GM23248 (cell line): ENCODE measurements at regions not wholly inside any gene's neighbourhood (a gene's known extent, or its start where the extent isn't known, plus 50 kb on each side); places are given as distances from the start of the nearest gene placed in this dataset.

ENCODE experiments used
- DNase-seq: peaks from one replicate; pipeline ENCODE4 v3.0.0-alpha.2; 2015
- H2AFZ ChIP-seq: fragments of 200-600 bp; sonication (generic); 2 replicates; pipeline ENCODE4 v1.6.1; 2016; ENCODE audit warnings: antibody characterized with exemption
- H3F3A ChIP-seq: fragments of 200-600 bp; sonication (generic); 2 replicates; pipeline ENCODE4 v1.6.1; 2016; ENCODE audit warnings: mild to moderate bottlenecking, antibody characterized with exemption, mixed run types; ENCODE audit not compliant: insufficient read depth
- H3K27ac ChIP-seq: fragments of 200-600 bp; sonication (generic); 2 replicates; pipeline ENCODE4 v1.5.1; 2016; ENCODE audit warnings: mild to moderate bottlenecking
- H3K27me3 ChIP-seq: fragments of 200-600 bp; sonication (generic); replicated peaks from 2 replicates; pipeline ENCODE4 v1.6.1; 2016; ENCODE audit warnings: mild to moderate bottlenecking; ENCODE audit not compliant: insufficient read depth
- H3K36me3 ChIP-seq: fragments of 200-600 bp; sonication (generic); 2 replicates; pipeline ENCODE4 v1.6.1; 2016; ENCODE audit warnings: low read depth, mild to moderate bottlenecking
- H3K4me1 ChIP-seq: fragments of 200-600 bp; sonication (generic); 2 replicates; pipeline ENCODE4 v1.6.1; 2016; ENCODE audit warnings: mild to moderate bottlenecking; ENCODE audit not compliant: insufficient read depth
- H3K4me2 ChIP-seq: fragments of 200-600 bp; sonication (generic); one replicate; pipeline ENCODE4 v1.6.1; 2016; ENCODE audit warnings: mild to moderate bottlenecking; ENCODE audit not compliant: unreplicated experiment
- H3K4me3 ChIP-seq: fragments of 200-600 bp; sonication (generic); 2 replicates; pipeline ENCODE4 v1.5.1; 2016; ENCODE audit warnings: mild to moderate bottlenecking
- H3K79me2 ChIP-seq: fragments of 200-600 bp; sonication (generic); 2 replicates; pipeline ENCODE4 v1.6.1; 2016; ENCODE audit warnings: mild to moderate bottlenecking; ENCODE audit not compliant: insufficient read depth
- H3K9ac ChIP-seq: fragments of 200-600 bp; sonication (generic); 2 replicates; pipeline ENCODE4 v1.6.1; 2016; ENCODE audit warnings: mild to moderate bottlenecking
- H3K9me2 ChIP-seq: fragments of 200-600 bp; sonication (generic); 2 replicates; pipeline ENCODE4 v1.6.1; 2016; ENCODE audit warnings: mixed run types, mild to moderate bottlenecking, moderate library complexity; ENCODE audit not compliant: insufficient read depth
- H3K9me3 ChIP-seq: fragments of 200-600 bp; sonication (generic); one replicate; pipeline ENCODE4 v1.6.1; 2017; ENCODE audit warnings: low read depth
- H4K20me1 ChIP-seq: fragments of 200-600 bp; sonication (generic); 2 replicates; pipeline ENCODE4 v1.6.0; 2016; ENCODE audit not compliant: insufficient read depth
- EZH2 ChIP-seq: fragments of 200-600 bp; sonication (generic); IDR thresholded peaks from 2 replicates; pipeline ENCODE4 v1.6.1; 2018; ENCODE audit warnings: antibody characterized with exemption, mild to moderate bottlenecking; ENCODE audit not compliant: insufficient read depth, poor library complexity, severe bottlenecking
- EZH2phosphoT487 ChIP-seq: fragments of 200-600 bp; sonication (generic); IDR thresholded peaks from 2 replicates; pipeline ENCODE4 v1.6.1; 2018; ENCODE audit warnings: antibody characterized with exemption, moderate library complexity, mild to moderate bottlenecking, low read depth; ENCODE audit not compliant: insufficient read depth
- WGBS, 2 experiments: methylation state at CpG; one replicate each; pipeline ENCODE4 v1.1.6; 2015 to 2017; ENCODE audit warnings: low lambda C conversion rate in 2 of 2, low coverage in 1 of 2; ENCODE audit errors: missing lambda C conversion rate in 2 of 2; 5-methylcytosine and 5-hydroxymethylcytosine counted together
- in situ Hi-C: fragments of 300-500 bp; cut with MboI; formaldehyde crosslinking; loops from 2 replicates; pipeline ENCODE4 v1.15.0; 2020

GRCh38 chr3:153096731-153097131 lies 65.3 kb upstream of the RAP2B start:
- DNase-seq = no peak
- H3K27ac ChIP-seq = no peak overlapping the region
- 79 to 80% methylated on average over 7 of the region's 7 CpGs for WGBS, 2 experiments
- H3K4me2 ChIP-seq = no peak overlapping the region
- H3K9ac ChIP-seq = no peak overlapping the region
- H3K9me3 ChIP-seq = no peaks in the 10 kb centered on the region
- in situ Hi-C loops = no loop called here
- H4K20me1 ChIP-seq = no peaks in the 10 kb centered on the region
- H3K4me1 ChIP-seq = no peaks in the 10 kb centered on the region
- TF ChIP-seq EZH2phosphoT487 = no peak
- TF ChIP-seq EZH2 = no peak
- H3K79me2 ChIP-seq = no peaks in the 10 kb centered on the region
- H3K27me3 ChIP-seq = no peaks in the 10 kb centered on the region
- H3F3A ChIP-seq = no peaks in the 10 kb centered on the region
- no peak overlapping the region for H2AFZ ChIP-seq
- no peak overlapping the region for H3K4me3 ChIP-seq
- no peaks in the 10 kb centered on the region for H3K9me2 ChIP-seq
- no peaks in the 10 kb centered on the region for H3K36me3 ChIP-seq

DNA sequence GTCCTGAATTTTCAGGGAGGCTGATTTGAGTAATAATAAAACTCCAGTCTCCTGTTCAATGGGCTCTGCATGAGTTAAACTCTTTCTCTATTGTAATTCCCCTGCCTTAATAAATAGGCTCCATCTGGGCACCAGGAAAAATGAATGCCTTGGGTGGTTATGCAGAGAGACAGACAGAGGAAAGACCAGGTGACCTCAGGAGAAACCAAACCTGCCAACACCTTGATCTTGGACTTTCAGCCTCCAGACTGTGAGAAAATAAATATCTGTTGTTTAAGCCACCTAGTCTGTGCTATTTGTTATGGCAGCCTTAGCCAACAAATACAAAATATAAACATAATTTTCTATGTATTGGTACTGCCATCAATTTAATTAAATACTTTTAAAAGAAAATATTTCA lies 64.8 kb upstream of the RAP2B start:
- Histone ChIP-seq H3K36me3 (no peaks in the 10 kb centered on the region), H4K20me1 (no peaks in the 10 kb centered on the region), H3F3A (no peaks in the 10 kb centered on the region), H3K4me1 (no peaks in the 10 kb centered on the region), H3K27me3 (no peaks in the 10 kb centered on the region), H3K4me2 (no peak overlapping the region), H3K79me2 (no peaks in the 10 kb centered on the region), H2AFZ (no peak overlapping the region), H3K9me3 (no peaks in the 10 kb centered on the region), H3K9me2 (no peaks in the 10 kb centered on the region), H3K4me3 (no peak overlapping the region), H3K27ac (no peak overlapping the region), H3K9ac (no peak overlapping the region)
- no peak for DNase-seq
- in situ Hi-C loops = no loop called here
- TF ChIP-seq EZH2 (no peak), EZH2phosphoT487 (no peak)

DNA sequence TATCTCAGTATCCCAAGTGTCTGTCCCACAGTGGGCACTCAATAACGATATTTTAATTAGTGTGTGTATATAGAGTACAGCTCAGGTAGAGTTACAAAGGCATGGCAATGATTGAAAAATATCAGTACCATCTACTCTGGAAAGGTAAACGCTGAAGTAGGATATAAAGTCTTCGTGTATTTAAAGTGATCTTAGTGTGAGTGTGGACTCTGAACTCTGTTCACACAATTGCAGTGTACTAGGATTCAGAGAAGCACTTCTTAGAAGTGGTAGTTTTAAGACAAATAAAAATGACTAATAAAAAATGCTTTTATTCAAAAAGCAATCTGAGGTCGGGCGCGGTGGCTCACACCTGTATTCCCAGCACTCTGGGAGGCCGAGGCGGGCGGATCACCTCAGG lies 62.9 kb upstream of the RAP2B start:
- in situ Hi-C loops = no loop called here
- H3K79me2 ChIP-seq = no peaks in the 10 kb centered on the region
- H3K27ac ChIP-seq = no peak overlapping the region
- H3K9me2 ChIP-seq = no peaks in the 10 kb centered on the region
- no peaks in the 10 kb centered on the region for H3K27me3 ChIP-seq
- H3K9me3 ChIP-seq = no peaks in the 10 kb centered on the region
- H3K4me1 ChIP-seq = no peaks in the 10 kb centered on the region
- no peak overlapping the region for H3K4me2 ChIP-seq
- H3K4me3 ChIP-seq = no peak overlapping the region
- H2AFZ ChIP-seq = no peak overlapping the region
- H3K9ac ChIP-seq = no peak overlapping the region
- TF ChIP-seq EZH2phosphoT487 (no peak), EZH2 (no peak)
- H4K20me1 ChIP-seq = no peaks in the 10 kb centered on the region
- H3F3A ChIP-seq = no peaks in the 10 kb centered on the region
- 90 to 92% methylated on average over 9 of the region's 9 CpGs for WGBS, 2 experiments
- no peaks in the 10 kb centered on the region for H3K36me3 ChIP-seq
- no peak for DNase-seq

DNA sequence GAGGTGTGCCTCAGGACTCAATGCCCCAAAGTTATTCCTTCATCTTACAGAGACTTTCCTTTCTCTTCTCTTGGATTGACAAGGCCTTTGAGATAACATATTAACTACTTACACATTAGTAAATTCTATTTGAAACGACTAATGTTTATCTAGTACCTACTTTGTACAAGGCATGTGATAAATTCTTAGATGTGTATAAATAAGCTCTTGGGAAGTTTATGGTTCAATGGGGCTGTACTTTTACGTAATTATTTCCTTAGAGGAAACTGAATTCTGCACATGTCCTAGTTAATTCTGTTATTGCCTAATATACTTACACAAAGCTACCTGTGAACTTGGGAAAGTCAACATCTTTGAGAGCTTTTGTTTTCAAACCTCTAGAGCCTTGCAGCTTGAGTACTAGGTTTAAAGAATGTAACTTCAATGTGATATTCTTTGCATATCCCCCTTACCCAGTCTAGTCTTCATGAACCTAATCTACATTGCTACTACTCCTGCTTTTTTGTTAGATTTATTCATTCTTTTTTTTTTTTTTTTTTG lies 58.5 kb upstream of the RAP2B start:
- Histone ChIP-seq H3K4me3 (no peak overlapping the region), H3F3A (no peaks in the 10 kb centered on the region), H3K4me2 (no peak overlapping the region), H3K79me2 (no peaks in the 10 kb centered on the region), H3K4me1 (no peaks in the 10 kb centered on the region), H3K36me3 (no peaks in the 10 kb centered on the region), H2AFZ (no peak overlapping the region), H3K27me3 (no peaks in the 10 kb centered on the region), H3K9ac (no peak overlapping the region), H3K9me2 (no peaks in the 10 kb centered on the region), H3K27ac (no peak overlapping the region), H4K20me1 (no peaks in the 10 kb centered on the region), H3K9me3 (no peaks in the 10 kb centered on the region)
- TF ChIP-seq EZH2phosphoT487 (no peak), EZH2 (no peak)
- 91 to 96% methylated on average over 2 of the region's 2 CpGs for WGBS, 2 experiments
- in situ Hi-C loops = no loop called here
- DNase-seq = no peak

DNA sequence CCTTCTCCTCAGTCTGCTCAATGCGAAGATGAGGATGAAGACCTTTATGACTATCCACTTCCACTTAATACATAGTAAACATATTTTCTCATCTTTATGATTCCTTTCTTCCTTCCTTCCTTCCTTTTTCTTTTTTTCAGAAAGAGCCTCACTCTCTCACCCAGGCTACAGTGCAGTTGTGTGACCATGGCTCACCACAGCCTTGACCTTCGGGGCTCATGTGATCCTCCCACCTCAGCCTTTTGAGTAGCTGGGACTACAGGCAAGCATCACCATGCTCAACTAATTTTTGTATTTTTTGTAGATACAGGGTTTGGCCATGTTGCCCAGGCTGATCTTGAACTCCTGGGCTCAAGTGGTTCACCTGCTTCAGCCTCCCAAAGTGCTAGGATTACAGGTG lies 52.0 kb upstream of the RAP2B start:
- no peaks in the 10 kb centered on the region for H4K20me1 ChIP-seq
- H3K9me3 ChIP-seq = no peaks in the 10 kb centered on the region
- H3K79me2 ChIP-seq = no peaks in the 10 kb centered on the region
- in situ Hi-C loops = no loop called here
- H3K27ac ChIP-seq = no peak overlapping the region
- TF ChIP-seq EZH2 = no peak
- no peak for TF ChIP-seq EZH2phosphoT487
- peaks cover 8% of the 10 kb centered on the region for H3K4me1 ChIP-seq
- H2AFZ ChIP-seq = no peak overlapping the region
- H3K27me3 ChIP-seq = no peaks in the 10 kb centered on the region
- H3K36me3 ChIP-seq = no peaks in the 10 kb centered on the region
- H3K4me2 ChIP-seq = no peak overlapping the region
- 85 to 100% methylated on average over 2 of the region's 2 CpGs for WGBS, 2 experiments
- H3F3A ChIP-seq = no peaks in the 10 kb centered on the region
- DNase-seq = no peak
- no peak overlapping the region for H3K9ac ChIP-seq
- no peak overlapping the region for H3K4me3 ChIP-seq
- H3K9me2 ChIP-seq = no peaks in the 10 kb centered on the region
